ENCODE measurements at regions not wholly inside any gene's neighbourhood (a gene's known extent, or its start where the extent isn't known, plus 50 kb on each side); places are given as distances from the start of the nearest gene placed in this dataset.

DNA sequence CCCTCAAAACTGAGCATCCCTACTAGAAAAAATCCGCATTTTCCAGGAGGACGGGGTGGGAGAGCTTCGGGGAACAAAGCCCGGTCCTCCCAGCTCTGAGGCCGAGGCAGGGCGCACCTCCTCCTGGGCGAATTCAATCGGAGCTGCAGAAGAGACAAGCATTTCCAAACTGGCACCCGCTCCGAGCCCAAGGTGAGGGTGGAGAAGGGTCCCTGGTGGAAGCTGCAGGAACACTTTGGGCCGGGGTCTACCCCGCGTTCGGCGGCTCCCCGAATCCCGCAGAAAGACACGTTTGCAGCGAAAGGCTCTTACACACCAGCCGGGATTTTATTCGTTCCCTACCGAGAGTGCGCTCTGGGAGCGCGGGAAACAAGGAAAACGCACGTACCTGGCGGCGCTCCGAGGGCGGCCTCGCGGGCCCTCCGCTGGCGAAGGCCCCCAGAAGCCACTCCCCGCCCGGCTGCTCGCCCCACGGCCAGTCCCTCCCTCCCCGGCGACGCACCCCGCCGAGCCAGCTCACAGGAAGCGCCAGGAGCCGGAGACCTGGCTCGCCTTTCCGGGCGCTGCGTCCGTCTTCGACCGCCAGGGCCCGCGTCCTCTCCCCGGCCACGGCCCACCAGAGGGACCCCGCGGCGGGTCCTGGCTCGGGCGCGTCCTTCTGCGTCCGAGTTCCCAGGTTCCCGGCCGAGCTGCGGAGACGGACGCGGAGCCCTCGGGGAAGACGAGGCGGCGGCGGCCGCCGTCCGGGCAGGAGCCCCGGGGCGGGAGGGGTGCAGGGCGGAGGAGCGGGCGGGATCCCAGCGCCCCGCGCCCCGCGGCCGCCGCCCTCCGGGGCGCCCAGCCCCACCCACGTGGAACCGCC, 49.8 kb upstream of the BAHCC1 start:
- DNase-seq: peak; percentile 92

All from dermis blood vessel endothelial cell (primary cell).